ENCODE measurements at regions not wholly inside any gene's neighbourhood (a gene's known extent, or its start where the extent isn't known, plus 50 kb on each side); places are given as distances from the start of the nearest gene placed in this dataset.

DNA sequence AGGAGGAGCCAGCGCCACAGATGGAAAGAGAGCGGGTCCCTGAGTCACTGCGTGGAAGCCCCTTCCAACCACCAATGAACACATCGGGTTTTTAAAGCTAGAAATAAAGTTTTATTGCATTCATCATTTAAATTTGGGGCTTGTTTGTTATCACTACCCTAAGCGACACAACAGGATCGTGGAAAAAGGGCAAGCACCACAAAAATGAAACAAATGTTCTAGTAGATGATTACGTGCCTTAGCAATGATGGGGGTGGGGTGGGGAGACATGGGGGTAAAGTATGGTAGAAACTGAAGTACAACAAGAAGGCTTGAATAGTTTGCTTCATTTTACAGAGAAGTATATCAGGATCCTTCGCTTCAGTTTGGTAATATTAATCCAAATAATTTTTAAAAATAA lies 221.6 kb upstream of the ATP10A start:
- TF ChIP-seq CTCF (IDR thresholded peaks at IDR 0.05) (no peak), POLR2A (IDR thresholded peaks at IDR 0.05) (no peak)

Data from body of pancreas (tissue), 4 donors.